CD4-positive, CD25-positive, alpha-beta regulatory T cell (primary cell): ENCODE measurements at regions not wholly inside any gene's neighbourhood (a gene's known extent, or its start where the extent isn't known, plus 50 kb on each side); places are given as distances from the start of the nearest gene placed in this dataset.

Experiments
- ATAC-seq, 2 donors: fragments of 150-1000 bp; cut with Tn5 transposase; one replicate each; pipeline ENCODE4 v1.10.0; 2021; ENCODE audit warnings: low read depth in 2 of 2, moderate number of reproducible peaks in 2 of 2, moderate library complexity in 1 of 2
- DNase-seq, 3 donors: peaks; one replicate each; pipeline versions ENCODE4 v3.0.0 to v3.0.0-alpha.2; 2012 to 2022; ENCODE audit warnings: mixed read lengths in 1 of 3
- H3K27ac ChIP-seq: one replicate; pipeline ENCODE4 v1.7.0; 2013; ENCODE audit warnings: mild to moderate bottlenecking, low read length; ENCODE audit not compliant: insufficient read depth, poor library complexity, severe bottlenecking
- H3K27me3 ChIP-seq: one replicate; pipeline ENCODE4 v1.7.0; 2013; ENCODE audit warnings: low read length; ENCODE audit not compliant: control insufficient read depth, insufficient read depth
- H3K36me3 ChIP-seq: one replicate; pipeline ENCODE4 v1.7.0; 2013; ENCODE audit warnings: mild to moderate bottlenecking, low read length, moderate library complexity; ENCODE audit not compliant: control insufficient read depth, insufficient read depth
- H3K4me1 ChIP-seq: 2 replicates; pipeline ENCODE4 v1.7.0; 2013; ENCODE audit warnings: mild to moderate bottlenecking, low read length; ENCODE audit not compliant: insufficient read depth, control insufficient read depth, poor library complexity, severe bottlenecking
- H3K4me3 ChIP-seq: one replicate; pipeline ENCODE4 v1.7.0; 2013; ENCODE audit warnings: low read depth, mild to moderate bottlenecking, low read length, moderate library complexity
- H3K9me3 ChIP-seq, 2 experiments: 1 replicate in 1 of 2; 2 replicates in 1 of 2; pipeline ENCODE4 v1.7.0; 2013; ENCODE audit warnings: low read length in 2 of 2, mild to moderate bottlenecking in 1 of 2, moderate library complexity in 1 of 2; ENCODE audit not compliant: control insufficient read depth in 2 of 2
- H3K27ac Mint-ChIP-seq, 3 donors: one replicate each; pipeline ENCODE4 v1.8.0; 2020 to 2022; ENCODE audit warnings: mild to moderate bottlenecking in 3 of 3, mixed read lengths in 3 of 3, moderate library complexity in 2 of 3
- H3K27me3 Mint-ChIP-seq: one replicate; pipeline ENCODE4 v1.8.0; 2022; ENCODE audit warnings: mild to moderate bottlenecking, mixed read lengths
- H3K36me3 Mint-ChIP-seq: one replicate; pipeline ENCODE4 v1.8.0; 2020; ENCODE audit warnings: mixed read lengths
- H3K4me1 Mint-ChIP-seq, 4 donors: one replicate each; pipeline ENCODE4 v1.8.0; 2020 to 2022; ENCODE audit warnings: mixed read lengths in 4 of 4, mild to moderate bottlenecking in 1 of 4
- H3K4me3 Mint-ChIP-seq, 4 donors: one replicate each; pipeline ENCODE4 v1.8.0; 2020 to 2022; ENCODE audit warnings: mild to moderate bottlenecking in 4 of 4, mixed read lengths in 4 of 4, moderate library complexity in 3 of 4
- H3K9me3 Mint-ChIP-seq, 7 donors: one replicate each; pipeline ENCODE4 v1.8.0; 2020 to 2022; ENCODE audit warnings: mixed read lengths in 7 of 7, mild to moderate bottlenecking in 3 of 7, moderate library complexity in 2 of 7

DNA sequence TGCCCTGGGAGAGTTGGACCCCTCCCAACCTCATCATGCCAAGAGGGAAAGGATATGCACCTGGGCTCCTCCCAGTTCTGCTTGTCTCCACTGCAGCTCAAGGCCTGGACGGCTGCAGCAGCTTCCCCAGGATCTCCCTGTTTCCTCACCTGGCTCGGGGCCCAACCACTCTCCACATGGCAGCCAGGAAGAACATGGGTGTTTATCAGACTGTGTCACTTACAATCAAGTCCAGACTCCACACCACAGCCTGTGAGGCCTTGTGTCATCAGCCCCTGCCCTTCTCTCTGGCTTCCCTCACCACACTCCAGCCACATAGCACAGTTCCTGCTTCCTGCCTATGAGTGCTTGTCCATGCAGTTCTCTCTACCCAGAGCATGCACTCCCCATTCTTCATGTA, 534.4 kb downstream of the EPHB1 start:
- ATAC-seq: no peak
- H3K4me3 Mint-ChIP-seq: no peak overlapping the region

DNA sequence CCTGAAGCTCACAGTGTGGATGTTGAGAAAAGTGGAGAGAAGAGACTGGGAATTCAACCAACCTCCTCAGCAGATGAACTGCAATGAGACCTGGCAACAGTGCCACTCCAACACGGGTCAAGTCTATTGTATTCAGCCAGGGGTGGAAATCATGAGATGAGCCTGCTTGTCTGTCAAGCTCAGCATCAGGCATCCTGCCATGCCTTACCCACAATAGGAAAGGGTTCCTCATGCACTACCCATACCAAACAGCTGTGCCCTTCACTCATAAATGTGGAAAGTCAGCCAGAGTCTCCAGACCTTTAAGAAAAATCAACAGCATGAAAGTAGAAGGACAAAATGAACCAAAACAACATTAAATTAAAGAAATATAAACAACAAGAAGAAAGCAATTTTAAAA, 542.1 kb downstream of the EPHB1 start:
- ATAC-seq (no peak), DNase-seq (no peak)
- Histone ChIP-seq H3K27me3 (no peaks in the 10 kb centered on the region), H3K27ac (no peak overlapping the region), H3K4me1 (no peaks in the 10 kb centered on the region), H3K9me3 (no peaks in the 10 kb centered on the region), H3K36me3 (no peaks in the 10 kb centered on the region), H3K4me3 (no peak overlapping the region)
- Mint-ChIP-seq H3K27me3 (no peaks in the 10 kb centered on the region), H3K9me3 (peaks cover 0 to 15% (median 5%) of the 10 kb centered on the region in 7 donors), H3K4me1 (no peaks in the 10 kb centered on the region), H3K36me3 (no peaks in the 10 kb centered on the region), H3K27ac (no peak overlapping the region), H3K4me3 (no peak overlapping the region)

More for the DNA sequence above, 534.4 kb downstream of the EPHB1 start:
- Mint-ChIP-seq H3K9me3 (peaks cover 0 to 10% (median 4%) of the 10 kb centered on the region in 7 donors), H3K27ac (no peak overlapping the region), H3K36me3 (no peaks in the 10 kb centered on the region), H3K4me1 (no peaks in the 10 kb centered on the region), H3K27me3 (no peaks in the 10 kb centered on the region)
- H3K4me3 ChIP-seq: no peak overlapping the region
- no peak for DNase-seq
- H3K27ac ChIP-seq: no peak overlapping the region
- H3K9me3 ChIP-seq: no peaks in the 10 kb centered on the region
- no peaks in the 10 kb centered on the region for H3K27me3 ChIP-seq
- no peaks in the 10 kb centered on the region for H3K4me1 ChIP-seq
- no peaks in the 10 kb centered on the region for H3K36me3 ChIP-seq

DNA sequence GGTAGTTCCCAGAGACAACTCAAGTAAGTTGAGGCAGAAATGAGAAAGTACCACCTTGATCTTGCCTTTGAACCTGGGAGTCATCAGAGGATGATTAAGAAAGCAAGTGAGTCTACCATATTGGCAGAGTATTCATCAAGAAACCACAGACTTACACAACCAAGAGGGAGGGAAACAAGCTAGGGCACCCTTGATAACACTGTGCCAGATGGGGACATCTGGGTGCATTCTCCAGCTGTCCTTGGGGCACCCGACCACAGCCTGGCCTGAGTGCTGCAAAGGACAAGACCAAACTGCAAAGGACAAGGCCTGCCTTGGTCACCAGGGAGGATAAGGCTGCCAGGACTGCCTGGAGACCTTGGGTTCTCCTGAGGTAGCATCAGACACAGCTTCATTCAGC, 553.6 kb downstream of the EPHB1 start:
- H3K9me3 Mint-ChIP-seq: peaks cover 0 to 5% (median 2%) of the 10 kb centered on the region in 7 donors

DNA sequence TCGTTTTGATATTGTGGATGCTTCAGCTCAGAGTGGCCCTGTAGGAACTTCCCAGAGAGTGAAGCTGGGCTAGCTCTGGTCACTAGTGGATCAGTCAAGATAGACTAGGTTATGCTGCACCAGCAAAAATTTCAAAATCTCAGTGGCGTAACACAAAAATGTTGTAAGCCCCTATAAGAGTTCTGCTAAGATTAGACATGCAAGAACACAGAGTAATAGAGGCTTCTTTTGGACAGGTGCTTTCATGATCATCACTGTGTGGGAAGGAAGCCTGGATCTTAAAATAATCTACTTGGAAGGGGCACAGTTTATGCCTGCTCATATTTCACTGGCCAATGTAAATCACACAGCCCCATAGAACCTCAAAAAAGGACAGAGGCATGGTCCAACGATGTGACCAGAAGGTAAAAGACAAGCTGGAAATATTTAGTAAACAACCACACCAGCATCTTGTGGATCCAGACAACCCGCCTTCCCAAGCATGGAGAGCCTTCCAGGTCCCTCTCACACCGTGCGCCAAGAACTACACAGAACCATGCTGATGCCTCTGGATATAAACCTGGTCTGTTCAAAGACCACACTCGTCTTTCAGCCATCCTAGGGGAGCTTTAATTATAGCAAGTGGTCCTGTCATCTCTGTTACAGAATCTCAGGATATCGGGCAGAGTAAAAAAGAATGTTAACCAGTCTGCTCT, 554.3 kb downstream of the EPHB1 start:
- Histone ChIP-seq H3K4me3 (no peak overlapping the region), H3K4me1 (no peaks in the 10 kb centered on the region), H3K27ac (no peak overlapping the region), H3K9me3 (no peaks in the 10 kb centered on the region), H3K36me3 (no peaks in the 10 kb centered on the region), H3K27me3 (peaks cover 1% of the 10 kb centered on the region)
- Mint-ChIP-seq H3K27ac (no peak overlapping the region), H3K9me3 (peaks cover 0 to 12% (median 4%) of the 10 kb centered on the region in 7 donors), H3K27me3 (peaks cover 8% of the 10 kb centered on the region), H3K4me1 (no peaks in the 10 kb centered on the region), H3K4me3 (no peak overlapping the region), H3K36me3 (no peaks in the 10 kb centered on the region)
- no peak for DNase-seq
- no peak for ATAC-seq

More for the DNA sequence above, 553.6 kb downstream of the EPHB1 start:
- Mint-ChIP-seq H3K27me3 (peaks cover 8% of the 10 kb centered on the region), H3K27ac (no peak overlapping the region), H3K4me1 (no peaks in the 10 kb centered on the region), H3K4me3 (no peak overlapping the region), H3K36me3 (no peaks in the 10 kb centered on the region)
- H3K4me3 ChIP-seq: no peak overlapping the region
- no peaks in the 10 kb centered on the region for H3K9me3 ChIP-seq
- ATAC-seq (no peak), DNase-seq (no peak)
- H3K27me3 ChIP-seq: peaks cover 1% of the 10 kb centered on the region
- H3K27ac ChIP-seq: no peak overlapping the region
- no peaks in the 10 kb centered on the region for H3K36me3 ChIP-seq
- H3K4me1 ChIP-seq: no peaks in the 10 kb centered on the region

DNA sequence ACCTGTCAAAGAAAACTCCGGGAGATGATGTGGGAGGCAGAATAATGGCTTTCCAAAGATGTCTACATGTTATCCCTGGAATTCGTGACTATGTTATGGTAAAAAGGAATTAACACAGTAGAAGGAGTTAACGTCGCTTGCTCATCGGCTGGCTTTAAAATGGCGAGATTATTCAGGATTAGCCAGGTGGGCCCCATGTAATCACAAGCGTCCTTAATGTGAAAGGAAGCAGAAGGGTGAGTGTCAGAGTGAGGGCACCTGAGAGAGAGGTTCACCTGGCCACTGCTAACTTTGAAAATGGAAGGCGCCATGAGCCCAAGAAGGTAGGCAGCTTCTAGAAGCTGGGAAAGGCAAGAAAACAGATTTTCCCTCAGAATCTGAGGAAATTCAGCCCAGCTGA, 557.2 kb downstream of the EPHB1 start:
- H3K9me3 Mint-ChIP-seq: peaks cover 0 to 10% (median 6%) of the 10 kb centered on the region in 7 donors
- no peak overlapping the region for H3K4me3 ChIP-seq
- H3K4me1 ChIP-seq: no peaks in the 10 kb centered on the region
- DNase-seq (no peak), ATAC-seq (no peak)
- H3K4me1 Mint-ChIP-seq: no peaks in the 10 kb centered on the region
- peaks cover 5% of the 10 kb centered on the region for H3K27me3 Mint-ChIP-seq
- H3K27ac ChIP-seq: no peak overlapping the region
- peaks cover 1% of the 10 kb centered on the region for H3K27me3 ChIP-seq
- H3K4me3 Mint-ChIP-seq: no peak overlapping the region
- H3K9me3 ChIP-seq: no peaks in the 10 kb centered on the region
- no peak overlapping the region for H3K27ac Mint-ChIP-seq
- H3K36me3 ChIP-seq: no peaks in the 10 kb centered on the region
- H3K36me3 Mint-ChIP-seq: no peaks in the 10 kb centered on the region

DNA sequence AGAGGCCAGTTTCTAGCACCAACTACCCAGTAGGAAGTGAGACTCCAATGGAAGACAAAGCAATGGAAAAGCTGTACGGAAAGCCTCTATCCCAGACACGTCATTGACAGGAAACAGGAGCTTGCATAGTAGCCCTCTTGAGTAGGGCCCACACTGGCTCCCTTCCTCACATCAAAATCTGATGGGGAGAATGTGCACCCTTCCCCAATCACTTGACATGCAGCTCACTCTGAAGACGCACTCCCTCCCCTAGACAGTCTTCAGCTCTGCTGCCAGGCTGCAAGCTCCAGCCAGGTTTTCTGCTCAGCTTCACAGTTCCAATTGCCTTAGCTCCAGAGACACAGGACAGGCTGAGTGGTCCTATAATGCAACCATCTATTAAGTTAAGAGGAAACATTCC, 567.8 kb downstream of the EPHB1 start:
- Mint-ChIP-seq H3K27ac (no peak overlapping the region), H3K4me1 (no peaks in the 10 kb centered on the region), H3K4me3 (no peak overlapping the region), H3K36me3 (no peaks in the 10 kb centered on the region), H3K9me3 (peaks cover 0 to 9% (median 4%) of the 10 kb centered on the region in 7 donors), H3K27me3 (no peaks in the 10 kb centered on the region)
- Histone ChIP-seq H3K9me3 (no peaks in the 10 kb centered on the region), H3K27me3 (no peaks in the 10 kb centered on the region), H3K4me1 (no peaks in the 10 kb centered on the region), H3K27ac (no peak overlapping the region), H3K4me3 (no peak overlapping the region), H3K36me3 (no peaks in the 10 kb centered on the region)
- ATAC-seq (no peak), DNase-seq (no peak)

DNA sequence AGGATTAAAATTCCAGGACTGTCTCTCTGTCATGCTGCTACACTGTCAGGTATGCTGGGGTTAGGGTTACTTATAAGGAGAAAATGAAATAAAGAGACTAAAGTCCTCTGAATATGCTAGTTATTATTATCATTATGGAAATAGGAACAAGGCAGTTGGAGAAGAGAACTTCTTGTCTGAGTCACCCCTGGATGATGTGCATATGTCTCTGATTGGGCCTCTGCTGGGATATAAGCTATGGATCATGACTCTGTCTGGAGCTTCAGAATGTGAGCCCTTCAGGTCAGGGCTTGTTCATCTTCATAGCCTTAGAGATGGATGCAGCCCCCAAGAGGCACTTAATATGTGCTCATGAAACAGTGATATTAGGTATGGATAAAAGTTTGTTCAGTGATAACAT, 569.6 kb downstream of the EPHB1 start:
- Histone ChIP-seq H3K27me3 (no peaks in the 10 kb centered on the region), H3K27ac (no peak overlapping the region), H3K36me3 (no peaks in the 10 kb centered on the region), H3K4me1 (no peaks in the 10 kb centered on the region), H3K4me3 (no peak overlapping the region), H3K9me3 (no peaks in the 10 kb centered on the region)
- Mint-ChIP-seq H3K9me3 (peaks cover 0 to 9% (median 4%) of the 10 kb centered on the region in 7 donors), H3K4me1 (no peaks in the 10 kb centered on the region), H3K27me3 (no peaks in the 10 kb centered on the region), H3K36me3 (no peaks in the 10 kb centered on the region), H3K27ac (no peak overlapping the region), H3K4me3 (no peak overlapping the region)
- DNase-seq: no peak
- ATAC-seq: no peak

DNA sequence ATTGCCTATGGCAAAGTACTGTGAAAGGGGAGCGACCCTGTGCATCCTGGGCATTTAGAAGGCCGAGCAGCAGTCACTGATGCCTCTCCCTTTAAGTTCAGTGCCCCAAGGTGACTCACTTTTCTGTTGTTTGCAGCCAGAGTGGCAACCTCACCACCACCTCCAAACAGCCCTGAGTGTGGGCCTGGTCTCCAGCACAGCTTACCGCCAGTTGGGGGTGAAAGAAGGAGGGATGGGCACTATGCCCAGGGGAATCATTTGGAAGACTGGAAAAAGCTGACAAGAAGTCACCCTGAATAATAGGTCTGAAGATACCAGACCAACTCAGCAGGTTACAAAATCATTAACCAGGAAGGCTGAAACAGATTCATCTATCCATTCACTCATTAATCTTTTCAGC, 571.8 kb downstream of the EPHB1 start:
- DNase-seq (no peak), ATAC-seq (no peak)
- Histone ChIP-seq H3K27ac (no peak overlapping the region), H3K4me1 (no peaks in the 10 kb centered on the region), H3K9me3 (no peaks in the 10 kb centered on the region), H3K27me3 (no peaks in the 10 kb centered on the region), H3K36me3 (no peaks in the 10 kb centered on the region), H3K4me3 (no peak overlapping the region)
- Mint-ChIP-seq H3K27ac (no peak overlapping the region), H3K4me3 (no peak overlapping the region), H3K27me3 (no peaks in the 10 kb centered on the region), H3K36me3 (no peaks in the 10 kb centered on the region), H3K9me3 (peaks cover 0 to 7% (median 0%) of the 10 kb centered on the region in 7 donors), H3K4me1 (no peaks in the 10 kb centered on the region)
